PC-3 (cell line): ENCODE measurements at regions not wholly inside any gene's neighbourhood (a gene's known extent, or its start where the extent isn't known, plus 50 kb on each side); places are given as distances from the start of the nearest gene placed in this dataset.

ENCODE experiments used
- CTCF ChIP-seq: fragments of 300-600 bp; sonication (generic); conservative IDR thresholded peaks from 2 replicates; pipeline ENCODE4 v1.5.1; 2017; ENCODE audit warnings: antibody characterized with exemption, low read depth, mild to moderate bottlenecking, low read length
- EZH2phosphoT487 ChIP-seq: fragments of 300-600 bp; sonication (generic); IDR thresholded peaks from 2 replicates; pipeline ENCODE4 v1.6.1; 2018; ENCODE audit warnings: mild to moderate bottlenecking, antibody characterized with exemption, low read length, borderline replicate concordance

GRCh38 chr7:153470004-153470671 lies 582.1 kb upstream of the DPP6 start:
- no peak for TF ChIP-seq CTCF
- no peak for TF ChIP-seq EZH2phosphoT487
